ENCODE measurements at regions not wholly inside any gene's neighbourhood (a gene's known extent, or its start where the extent isn't known, plus 50 kb on each side); places are given as distances from the start of the nearest gene placed in this dataset.
"Not testable (repeated sequence)": the region's sequence is repeated elsewhere in the genome, so short reads cannot be mapped to it uniquely, and the experiment has no call there.

DNA sequence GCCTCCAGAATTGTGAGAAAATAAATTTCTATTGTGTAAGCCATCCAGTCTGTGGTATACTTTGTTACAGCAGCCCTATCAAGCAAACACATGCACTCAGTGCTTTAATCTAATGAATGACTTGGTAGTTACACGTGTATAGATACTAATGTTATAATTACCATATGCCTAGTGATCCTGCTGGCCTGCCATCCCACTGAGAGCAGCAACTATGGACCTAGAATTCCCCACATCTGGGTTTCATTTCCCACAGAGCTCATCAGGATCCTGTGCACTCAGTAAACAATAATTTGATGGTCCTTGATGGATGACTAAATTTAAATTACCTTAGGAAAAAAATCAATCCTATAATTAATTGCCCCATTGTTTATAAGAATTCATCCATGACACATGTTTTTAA lies 86.5 kb upstream of the RGS1 start:
- no peak for DNase-seq (ENCODE audit: low spot score)
- in situ Hi-C loops (cut with MboI; ENCODE audit: low pct_unique_long_range_greater_than_20kb, low sequenced_read_pairs, unreplicated experiment): no loop called here
- TF ChIP-seq, protein P1, sequence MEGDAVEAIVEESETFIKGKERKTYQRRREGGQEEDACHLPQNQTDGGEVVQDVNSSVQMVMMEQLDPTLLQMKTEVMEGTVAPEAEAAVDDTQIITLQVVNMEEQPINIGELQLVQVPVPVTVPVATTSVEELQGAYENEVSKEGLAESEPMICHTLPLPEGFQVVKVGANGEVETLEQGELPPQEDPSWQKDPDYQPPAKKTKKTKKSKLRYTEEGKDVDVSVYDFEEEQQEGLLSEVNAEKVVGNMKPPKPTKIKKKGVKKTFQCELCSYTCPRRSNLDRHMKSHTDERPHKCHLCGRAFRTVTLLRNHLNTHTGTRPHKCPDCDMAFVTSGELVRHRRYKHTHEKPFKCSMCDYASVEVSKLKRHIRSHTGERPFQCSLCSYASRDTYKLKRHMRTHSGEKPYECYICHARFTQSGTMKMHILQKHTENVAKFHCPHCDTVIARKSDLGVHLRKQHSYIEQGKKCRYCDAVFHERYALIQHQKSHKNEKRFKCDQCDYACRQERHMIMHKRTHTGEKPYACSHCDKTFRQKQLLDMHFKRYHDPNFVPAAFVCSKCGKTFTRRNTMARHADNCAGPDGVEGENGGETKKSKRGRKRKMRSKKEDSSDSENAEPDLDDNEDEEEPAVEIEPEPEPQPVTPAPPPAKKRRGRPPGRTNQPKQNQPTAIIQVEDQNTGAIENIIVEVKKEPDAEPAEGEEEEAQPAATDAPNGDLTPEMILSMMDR (IDR thresholded peaks at IDR 0.05; ENCODE audit: extremely low read depth, insufficient read depth, missing control alignments): no peak

DNA sequence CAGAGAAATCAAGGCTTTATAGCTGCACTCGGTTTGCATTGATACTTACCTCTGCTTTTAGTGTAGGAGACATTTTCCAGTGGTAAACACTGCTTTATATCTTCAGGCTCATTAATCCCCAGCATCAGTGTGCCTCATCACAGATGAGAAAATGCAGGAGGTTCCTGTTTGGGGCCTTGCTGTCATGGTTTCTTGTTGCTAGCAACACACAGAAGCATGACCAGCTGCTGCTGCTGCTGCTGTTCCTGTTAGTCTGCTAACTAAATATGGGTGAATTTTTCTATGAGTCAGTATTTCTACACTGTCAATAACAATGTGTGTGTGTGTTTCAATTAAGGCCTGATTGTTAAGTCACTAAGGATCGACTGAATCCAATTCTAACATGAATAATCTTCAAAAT lies 85.8 kb upstream of the RGS1 start:
- DNase-seq (ENCODE audit: low spot score): no peak
- in situ Hi-C loops (cut with MboI; ENCODE audit: low pct_unique_long_range_greater_than_20kb, low sequenced_read_pairs, unreplicated experiment): no loop called here
- TF ChIP-seq, protein P1 (IDR thresholded peaks at IDR 0.05; ENCODE audit: extremely low read depth, insufficient read depth, missing control alignments): no peak

DNA sequence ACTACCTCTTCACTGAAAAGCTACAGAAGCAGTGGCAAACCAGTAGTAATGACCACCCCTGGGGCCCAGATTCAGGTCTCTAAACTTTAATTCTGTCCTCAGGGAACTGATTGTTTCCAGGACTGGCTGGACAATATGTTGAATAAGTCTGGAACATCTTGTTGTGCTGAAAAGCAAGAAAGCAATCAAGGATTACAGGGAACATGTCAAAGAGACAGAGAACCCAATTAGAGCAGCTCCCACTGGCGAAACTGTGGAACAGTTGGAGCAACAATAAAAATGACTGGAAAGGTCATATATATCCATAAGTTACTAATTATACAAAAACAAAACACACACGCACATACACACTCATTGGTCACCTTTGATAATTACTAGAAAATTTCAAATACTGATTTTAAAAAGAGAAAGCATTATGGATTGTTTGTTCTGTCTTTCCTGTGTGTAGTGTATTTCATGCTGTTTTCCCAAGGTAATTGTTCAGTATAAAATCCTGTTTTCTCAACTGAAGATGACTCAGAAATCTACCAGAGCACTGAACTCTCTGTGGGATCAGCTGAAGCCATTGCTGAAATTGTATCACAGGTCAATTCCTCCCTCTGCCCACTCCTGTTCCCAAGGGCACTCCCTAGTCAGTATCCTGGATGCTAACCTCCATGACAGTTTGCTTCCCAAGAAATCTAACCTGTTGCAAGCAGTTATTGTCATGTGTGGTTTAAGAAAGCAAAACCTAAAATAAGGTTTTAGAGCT lies 83.6 kb upstream of the RGS1 start:
- DNase-seq (ENCODE audit: low spot score): no peak
- in situ Hi-C loops (cut with MboI; ENCODE audit: low pct_unique_long_range_greater_than_20kb, low sequenced_read_pairs, unreplicated experiment): no loop called here
- TF ChIP-seq, protein P1 (IDR thresholded peaks at IDR 0.05; ENCODE audit: extremely low read depth, insufficient read depth, missing control alignments): no peak

DNA sequence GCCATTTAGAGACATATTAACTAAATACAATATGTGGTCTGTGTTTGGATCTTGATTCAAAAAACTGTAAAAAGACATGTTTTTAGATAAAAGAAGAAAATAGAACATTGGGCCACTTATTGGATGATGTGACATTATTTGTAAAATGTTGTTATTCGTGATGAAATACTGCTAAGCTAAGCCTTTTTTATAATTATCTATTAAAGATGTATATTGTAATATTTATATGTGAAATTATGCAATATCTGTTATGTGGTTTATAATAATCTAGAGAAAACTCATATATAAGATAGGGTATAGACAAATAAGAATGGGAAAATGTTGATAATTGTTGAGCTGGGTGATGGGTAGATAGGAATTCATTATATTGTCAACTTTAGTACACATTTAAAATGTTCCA lies 82.0 kb upstream of the RGS1 start:
- in situ Hi-C loops (cut with MboI; ENCODE audit: low pct_unique_long_range_greater_than_20kb, low sequenced_read_pairs, unreplicated experiment): no loop called here
- DNase-seq (ENCODE audit: low spot score): no peak
- TF ChIP-seq, protein P1 (IDR thresholded peaks at IDR 0.05; ENCODE audit: extremely low read depth, insufficient read depth, missing control alignments): no peak

DNA sequence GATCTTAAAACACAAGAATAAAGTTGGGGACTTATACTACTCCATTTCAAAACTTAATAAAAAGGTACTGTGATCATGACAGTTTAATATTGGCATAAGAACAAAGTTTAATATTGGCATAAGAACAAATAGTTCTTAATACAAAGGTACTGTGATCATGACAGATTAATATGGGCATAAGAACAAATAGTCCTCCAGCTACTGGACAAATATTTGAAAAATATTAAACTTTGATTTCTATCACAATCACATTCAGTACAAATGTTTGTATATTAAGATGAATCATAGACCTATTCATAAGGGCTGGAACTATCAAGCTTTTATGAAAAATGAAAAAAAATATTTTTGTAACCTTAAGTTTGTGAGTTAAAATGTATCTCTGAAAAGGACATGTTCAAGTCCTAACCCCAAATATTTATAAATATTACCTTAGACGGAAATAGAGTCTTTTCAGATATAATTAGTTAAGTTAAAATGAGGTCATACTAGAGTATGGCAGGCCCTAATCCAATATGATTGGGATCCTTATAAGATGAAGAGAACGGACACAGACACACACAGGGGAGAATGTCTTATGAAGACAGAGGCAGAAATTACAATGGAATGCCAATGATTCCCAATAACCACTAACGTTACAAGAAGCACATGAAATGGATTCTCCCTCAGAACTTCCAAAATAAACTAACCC lies 79.1 kb upstream of the RGS1 start:
- TF ChIP-seq, protein P1 (IDR thresholded peaks at IDR 0.05; ENCODE audit: extremely low read depth, insufficient read depth, missing control alignments): no peak
- DNase-seq (ENCODE audit: low spot score): no peak
- in situ Hi-C loops (cut with MboI; ENCODE audit: low pct_unique_long_range_greater_than_20kb, low sequenced_read_pairs, unreplicated experiment): no loop called here

DNA sequence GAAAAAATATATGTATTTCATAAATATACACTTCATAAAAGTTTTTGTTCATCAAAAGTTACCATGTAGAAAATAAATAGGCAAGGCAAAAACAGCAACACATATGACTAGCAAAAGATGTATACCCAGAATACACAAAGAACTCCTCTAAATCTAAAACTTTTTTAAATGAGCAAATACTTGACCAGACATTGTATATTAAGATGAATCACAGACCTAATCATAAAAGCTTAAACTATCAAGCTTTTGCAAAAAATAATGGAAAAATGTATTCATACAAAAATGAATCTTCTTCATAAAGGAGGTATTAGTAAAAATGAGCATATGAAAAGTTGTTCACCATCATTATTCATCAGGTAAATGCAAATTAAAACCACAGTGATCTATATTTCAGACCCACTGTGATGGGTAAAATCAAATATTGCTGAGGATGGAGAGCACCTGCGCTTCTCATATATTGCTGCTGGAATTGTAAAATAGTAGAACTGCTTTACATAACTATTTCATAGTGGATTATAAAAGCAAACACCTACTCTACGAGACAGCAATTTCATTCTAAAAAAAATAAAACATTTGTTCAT lies 78.3 kb upstream of the RGS1 start:
- DNase-seq (ENCODE audit: low spot score): no peak
- in situ Hi-C loops (cut with MboI; ENCODE audit: low pct_unique_long_range_greater_than_20kb, low sequenced_read_pairs, unreplicated experiment): no loop called here
- TF ChIP-seq, protein P1 (IDR thresholded peaks at IDR 0.05; ENCODE audit: extremely low read depth, insufficient read depth, missing control alignments): no peak

DNA sequence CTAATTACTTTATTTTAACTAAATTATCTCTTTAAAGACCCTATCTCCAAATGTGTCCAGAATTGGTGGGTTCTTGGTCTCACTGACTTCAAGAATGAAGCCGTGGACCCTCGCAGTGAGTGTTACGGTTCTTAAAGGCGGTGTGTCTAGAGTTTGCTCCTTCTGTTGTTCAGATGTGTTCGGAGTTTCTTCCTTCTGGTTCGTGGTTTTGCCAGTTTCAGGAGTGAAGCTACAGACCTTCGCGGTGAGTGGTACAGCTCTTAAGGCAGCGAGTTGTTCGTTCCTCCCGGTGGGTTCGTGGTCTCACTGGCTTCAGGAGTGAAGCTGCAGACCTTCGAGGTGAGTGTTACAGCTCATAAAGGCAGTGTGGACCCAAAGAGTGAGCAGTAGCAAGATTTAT lies 77.5 kb upstream of the RGS1 start:
- in situ Hi-C loops (cut with MboI; ENCODE audit: low pct_unique_long_range_greater_than_20kb, low sequenced_read_pairs, unreplicated experiment); DNase-seq (ENCODE audit: low spot score): not testable (repeated sequence)

DNA sequence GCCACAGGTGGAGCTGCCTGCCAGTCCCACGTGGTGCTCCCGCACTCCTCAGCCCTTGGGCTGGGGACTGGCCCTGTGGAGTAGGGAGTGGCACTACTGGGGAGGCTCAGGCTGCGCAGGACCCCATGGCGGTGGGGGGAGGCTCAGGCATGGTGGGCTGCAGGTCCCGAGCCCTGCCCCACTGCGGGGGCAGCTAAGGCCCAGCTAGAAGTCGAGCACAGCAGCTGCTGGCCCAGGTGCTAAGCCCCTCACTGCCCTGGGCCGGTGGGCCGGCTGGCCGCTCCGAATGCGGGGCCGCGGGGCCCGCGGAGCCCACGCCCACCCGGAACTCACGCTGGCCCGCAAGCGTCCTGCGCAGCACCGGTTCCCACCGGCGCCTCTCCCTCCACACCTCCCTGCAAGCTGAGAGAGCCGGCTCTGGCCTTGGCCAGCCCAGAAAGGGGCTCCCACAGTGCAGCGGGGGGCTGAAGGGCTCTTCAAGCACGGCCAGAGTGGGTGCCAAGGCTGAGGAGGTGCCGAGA lies 76.5 kb upstream of the RGS1 start:
- DNase-seq (ENCODE audit: low spot score); in situ Hi-C loops (cut with MboI; ENCODE audit: low pct_unique_long_range_greater_than_20kb, low sequenced_read_pairs, unreplicated experiment): not testable (repeated sequence)

DNA sequence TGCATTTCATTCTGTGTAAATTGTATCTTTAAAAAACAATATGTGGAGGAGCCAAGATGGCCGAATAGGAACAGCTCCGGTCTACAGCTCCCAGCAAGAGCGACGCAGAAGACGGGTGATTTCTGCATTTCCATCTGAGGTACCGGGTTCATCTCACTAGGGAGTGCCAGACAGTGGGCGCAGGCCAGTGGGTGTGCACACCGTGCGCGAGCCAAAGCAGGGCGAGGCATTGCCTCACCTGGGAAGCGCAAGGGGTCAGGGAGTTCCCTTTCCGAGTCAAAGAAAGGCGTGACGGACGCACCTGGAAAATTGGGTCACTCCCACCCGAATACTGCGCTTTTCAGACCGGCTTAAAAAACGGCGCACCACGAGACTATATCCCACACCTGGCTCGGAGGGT lies 75.0 kb upstream of the RGS1 start:
- DNase-seq (ENCODE audit: low spot score); in situ Hi-C loops (cut with MboI; ENCODE audit: low pct_unique_long_range_greater_than_20kb, low sequenced_read_pairs, unreplicated experiment): not testable (repeated sequence)

Measured in GM13977 (cell line).